ENCODE measurements at regions not wholly inside any gene's neighbourhood (a gene's known extent, or its start where the extent isn't known, plus 50 kb on each side); places are given as distances from the start of the nearest gene placed in this dataset.
"Not testable (repeated sequence)": the region's sequence is repeated elsewhere in the genome, so short reads cannot be mapped to it uniquely, and the experiment has no call there.

GRCh38 chr14:105772710-105773250, 246.4 kb downstream of the TMEM121 start:
- DNase-seq; H3K27me3 ChIP-seq (ENCODE audit: control insufficient read depth, insufficient read depth, low read length); H3K36me3 ChIP-seq (ENCODE audit: control insufficient read depth, insufficient read depth, low read length); H3K27ac ChIP-seq (ENCODE audit: low read length); H3K4me3 ChIP-seq (ENCODE audit: low read length); H3K4me1 ChIP-seq (ENCODE audit: control insufficient read depth, insufficient read depth, low read length): not testable (repeated sequence)
- no CpG with 5 or more reads among the region's 11 CpGs for WGBS (ENCODE audit: insufficient coverage, low lambda C conversion rate)
- peaks cover 25% of the 10 kb centered on the region for H3K9me3 ChIP-seq (ENCODE audit: control insufficient read depth, low read depth, low read length)

GRCh38 chr14:105773584-105773983, 247.2 kb downstream of the TMEM121 start:
- Histone ChIP-seq H3K36me3 (ENCODE audit: control insufficient read depth, insufficient read depth, low read length) (no peaks in the 10 kb centered on the region), H3K27ac (ENCODE audit: low read length) (no peak overlapping the region)

GRCh38 chr14:105774001-105774400, 247.6 kb downstream of the TMEM121 start:
- H3K4me1 ChIP-seq (ENCODE audit: control insufficient read depth, insufficient read depth, low read length) = no peaks in the 10 kb centered on the region
- H3K27ac ChIP-seq (ENCODE audit: low read length) = no peak overlapping the region
- no peak for DNase-seq
- peaks cover 25% of the 10 kb centered on the region for H3K9me3 ChIP-seq (ENCODE audit: control insufficient read depth, low read depth, low read length)
- WGBS (ENCODE audit: insufficient coverage, low lambda C conversion rate) = no CpG with 5 or more reads among the region's 3 CpGs
- no peaks in the 10 kb centered on the region for H3K27me3 ChIP-seq (ENCODE audit: control insufficient read depth, insufficient read depth, low read length)
- no peaks in the 10 kb centered on the region for H3K36me3 ChIP-seq (ENCODE audit: control insufficient read depth, insufficient read depth, low read length)
- H3K4me3 ChIP-seq (ENCODE audit: low read length) = no peak overlapping the region

More at GRCh38 chr14:105773584-105773983, 247.2 kb downstream of the TMEM121 start:
- no peak overlapping the region for H3K4me3 ChIP-seq (ENCODE audit: low read length)
- H3K4me1 ChIP-seq (ENCODE audit: control insufficient read depth, insufficient read depth, low read length) = no peaks in the 10 kb centered on the region
- peaks cover 25% of the 10 kb centered on the region for H3K9me3 ChIP-seq (ENCODE audit: control insufficient read depth, low read depth, low read length)
- H3K27me3 ChIP-seq (ENCODE audit: control insufficient read depth, insufficient read depth, low read length) = no peaks in the 10 kb centered on the region
- DNase-seq = no peak
- no CpG with 5 or more reads among the region's 3 CpGs for WGBS (ENCODE audit: insufficient coverage, low lambda C conversion rate)

- DNase-seq; H3K36me3 ChIP-seq (ENCODE audit: control insufficient read depth, insufficient read depth, low read length); H3K27ac ChIP-seq (ENCODE audit: low read length); H3K4me1 ChIP-seq (ENCODE audit: control insufficient read depth, insufficient read depth, low read length); H3K27me3 ChIP-seq (ENCODE audit: control insufficient read depth, insufficient read depth, low read length); H3K4me3 ChIP-seq (ENCODE audit: low read length): not testable (repeated sequence)
- H3K9me3 ChIP-seq (ENCODE audit: control insufficient read depth, low read depth, low read length) = peaks cover 25% of the 10 kb centered on the region
- WGBS (ENCODE audit: insufficient coverage, low lambda C conversion rate) = no CpG with 5 or more reads among the region's 20 CpGs
Observed at GRCh38 chr14:105774585-105775348, 248.4 kb downstream of the TMEM121 start.

GRCh38 chr14:105775349-105775923, 249.1 kb downstream of the TMEM121 start:
- not testable (repeated sequence) for H3K4me1 ChIP-seq (ENCODE audit: control insufficient read depth, insufficient read depth, low read length); H3K36me3 ChIP-seq (ENCODE audit: control insufficient read depth, insufficient read depth, low read length); H3K4me3 ChIP-seq (ENCODE audit: low read length); DNase-seq; H3K27ac ChIP-seq (ENCODE audit: low read length); H3K27me3 ChIP-seq (ENCODE audit: control insufficient read depth, insufficient read depth, low read length)
- no CpG with 5 or more reads among the region's 17 CpGs for WGBS (ENCODE audit: insufficient coverage, low lambda C conversion rate)
- peaks cover 25% of the 10 kb centered on the region for H3K9me3 ChIP-seq (ENCODE audit: control insufficient read depth, low read depth, low read length)

- not testable (repeated sequence) for H3K27me3 ChIP-seq (ENCODE audit: control insufficient read depth, insufficient read depth, low read length); DNase-seq; H3K36me3 ChIP-seq (ENCODE audit: control insufficient read depth, insufficient read depth, low read length); H3K4me3 ChIP-seq (ENCODE audit: low read length); H3K27ac ChIP-seq (ENCODE audit: low read length); H3K4me1 ChIP-seq (ENCODE audit: control insufficient read depth, insufficient read depth, low read length)
- H3K9me3 ChIP-seq (ENCODE audit: control insufficient read depth, low read depth, low read length) = peaks cover 21% of the 10 kb centered on the region
- WGBS (ENCODE audit: insufficient coverage, low lambda C conversion rate) = no CpG with 5 or more reads among the region's 6 CpGs
Observed at GRCh38 chr14:105776112-105776511, 249.7 kb downstream of the TMEM121 start.

GRCh38 chr14:105776924-105777323, 250.5 kb downstream of the TMEM121 start:
- H3K27me3 ChIP-seq (ENCODE audit: control insufficient read depth, insufficient read depth, low read length) = no peaks in the 10 kb centered on the region
- DNase-seq = no peak
- H3K36me3 ChIP-seq (ENCODE audit: control insufficient read depth, insufficient read depth, low read length) = no peaks in the 10 kb centered on the region
- no CpG with 5 or more reads among the region's 13 CpGs for WGBS (ENCODE audit: insufficient coverage, low lambda C conversion rate)
- H3K4me1 ChIP-seq (ENCODE audit: control insufficient read depth, insufficient read depth, low read length) = no peaks in the 10 kb centered on the region
- peaks cover 21% of the 10 kb centered on the region for H3K9me3 ChIP-seq (ENCODE audit: control insufficient read depth, low read depth, low read length)
- no peak overlapping the region for H3K27ac ChIP-seq (ENCODE audit: low read length)
- no peak overlapping the region for H3K4me3 ChIP-seq (ENCODE audit: low read length)

GRCh38 chr14:105783707-105784106, 257.3 kb downstream of the TMEM121 start:
- Histone ChIP-seq H3K27me3 (ENCODE audit: control insufficient read depth, insufficient read depth, low read length) (no peaks in the 10 kb centered on the region), H3K27ac (ENCODE audit: low read length) (no peak overlapping the region), H3K4me3 (ENCODE audit: low read length) (no peak overlapping the region), H3K4me1 (ENCODE audit: control insufficient read depth, insufficient read depth, low read length) (no peaks in the 10 kb centered on the region), H3K36me3 (ENCODE audit: control insufficient read depth, insufficient read depth, low read length) (no peaks in the 10 kb centered on the region), H3K9me3 (ENCODE audit: control insufficient read depth, low read depth, low read length) (no peaks in the 10 kb centered on the region)
- no peak for DNase-seq
- WGBS (ENCODE audit: insufficient coverage, low lambda C conversion rate) = no CpG with 5 or more reads among the region's 3 CpGs

- no peak overlapping the region for H3K4me3 ChIP-seq (ENCODE audit: low read length)
- H3K27me3 ChIP-seq (ENCODE audit: control insufficient read depth, insufficient read depth, low read length) = no peaks in the 10 kb centered on the region
- H3K9me3 ChIP-seq (ENCODE audit: control insufficient read depth, low read depth, low read length) = no peaks in the 10 kb centered on the region
- H3K36me3 ChIP-seq (ENCODE audit: control insufficient read depth, insufficient read depth, low read length) = no peaks in the 10 kb centered on the region
- WGBS (ENCODE audit: insufficient coverage, low lambda C conversion rate) = 80% methylated on average over 3 of the region's 4 CpGs
- H3K27ac ChIP-seq (ENCODE audit: low read length) = no peak overlapping the region
- no peak for DNase-seq
- no peaks in the 10 kb centered on the region for H3K4me1 ChIP-seq (ENCODE audit: control insufficient read depth, insufficient read depth, low read length)
Observed at GRCh38 chr14:105793836-105794235, 267.5 kb downstream of the TMEM121 start.

- H3K9me3 ChIP-seq (ENCODE audit: control insufficient read depth, low read depth, low read length) = no peaks in the 10 kb centered on the region
- DNase-seq = no peak
- no CpG with 5 or more reads among the region's 1 CpG for WGBS (ENCODE audit: insufficient coverage, low lambda C conversion rate)
- no peak overlapping the region for H3K4me3 ChIP-seq (ENCODE audit: low read length)
- H3K27ac ChIP-seq (ENCODE audit: low read length) = no peak overlapping the region
- H3K4me1 ChIP-seq (ENCODE audit: control insufficient read depth, insufficient read depth, low read length) = no peaks in the 10 kb centered on the region
- H3K36me3 ChIP-seq (ENCODE audit: control insufficient read depth, insufficient read depth, low read length) = no peaks in the 10 kb centered on the region
- H3K27me3 ChIP-seq (ENCODE audit: control insufficient read depth, insufficient read depth, low read length) = no peaks in the 10 kb centered on the region
Observed at GRCh38 chr14:105797546-105797945, 271.2 kb downstream of the TMEM121 start.

- H3K4me3 ChIP-seq (ENCODE audit: low read length) = no peak overlapping the region
- no peaks in the 10 kb centered on the region for H3K36me3 ChIP-seq (ENCODE audit: control insufficient read depth, insufficient read depth, low read length)
- H3K4me1 ChIP-seq (ENCODE audit: control insufficient read depth, insufficient read depth, low read length) = no peaks in the 10 kb centered on the region
- no peak for DNase-seq
- H3K9me3 ChIP-seq (ENCODE audit: control insufficient read depth, low read depth, low read length) = no peaks in the 10 kb centered on the region
- no peak overlapping the region for H3K27ac ChIP-seq (ENCODE audit: low read length)
- no peaks in the 10 kb centered on the region for H3K27me3 ChIP-seq (ENCODE audit: control insufficient read depth, insufficient read depth, low read length)
Observed at GRCh38 chr14:105805701-105806100, 279.3 kb downstream of the TMEM121 start.

Measured in large intestine (tissue), 3 donors.